Cardiac muscle cell (in vitro differentiated cells and primary cell): ENCODE measurements at regions not wholly inside any gene's neighbourhood (a gene's known extent, or its start where the extent isn't known, plus 50 kb on each side); places are given as distances from the start of the nearest gene placed in this dataset.

Experiments used
- DNase-seq, 2 donors: peaks; one replicate each; pipeline versions ENCODE4 v3.0.0 to v3.0.0-alpha.2; 2010 to 2017; ENCODE audit warnings: low read depth in 1 of 2, low spot score in 1 of 2
- H3K27ac ChIP-seq: fragments of 200-600 bp; sonication (generic); 2 replicates; pipeline ENCODE4 v1.5.1; 2016
- H3K27me3 ChIP-seq: fragments of 200-600 bp; sonication (generic); 2 replicates; pipeline ENCODE4 v1.6.0; 2016; ENCODE audit warnings: control low read depth
- H3K36me3 ChIP-seq: fragments of 200-600 bp; sonication (generic); 2 replicates; pipeline ENCODE4 v1.5.1; 2016; ENCODE audit warnings: control low read depth
- H3K4me1 ChIP-seq: fragments of 200-600 bp; sonication (generic); 2 replicates; pipeline ENCODE4 v1.8.1; 2017; ENCODE audit warnings: low read depth, mild to moderate bottlenecking, mixed run types
- H3K4me3 ChIP-seq: fragments of 200-600 bp; sonication (generic); 2 replicates; pipeline ENCODE4 v1.5.1; 2016; ENCODE audit warnings: mild to moderate bottlenecking
- H3K9me3 ChIP-seq: fragments of 200-600 bp; sonication (generic); 2 replicates; pipeline ENCODE4 v1.5.1; 2017; ENCODE audit warnings: low read depth, mild to moderate bottlenecking, control low read depth
- TF ChIP-seq, protein P1 (sequence below): IDR thresholded peaks from 2 replicates; pipeline ENCODE4 v1.5.1; 2012; ENCODE audit warnings: low read depth, mild to moderate bottlenecking, low read length

DNA sequence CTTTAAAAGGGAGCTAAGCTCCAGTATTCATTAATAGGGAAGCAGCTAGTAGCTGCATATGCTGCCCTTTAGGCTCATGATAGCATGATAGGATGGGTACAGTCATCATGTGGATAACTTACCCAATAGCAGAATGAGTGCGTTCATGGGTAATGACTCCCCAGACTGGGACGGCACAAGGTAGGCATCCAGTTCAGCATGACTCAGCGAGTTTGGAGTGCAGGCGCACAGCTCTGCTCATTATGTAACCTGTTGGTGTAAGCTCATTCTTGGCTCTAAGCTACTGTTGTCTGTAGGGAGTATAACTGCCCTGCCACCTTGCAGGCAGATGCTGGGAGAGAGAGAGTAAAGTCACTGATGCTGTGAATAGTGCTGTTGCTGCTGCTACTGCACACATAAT lies 209.2 kb upstream of the SYT4 start:
- Histone ChIP-seq H3K27me3 (no peaks in the 10 kb centered on the region), H3K4me3 (no peak overlapping the region), H3K27ac (no peak overlapping the region), H3K36me3 (no peaks in the 10 kb centered on the region), H3K4me1 (no peaks in the 10 kb centered on the region), H3K9me3 (no peaks in the 10 kb centered on the region)
- TF ChIP-seq, protein P1, sequence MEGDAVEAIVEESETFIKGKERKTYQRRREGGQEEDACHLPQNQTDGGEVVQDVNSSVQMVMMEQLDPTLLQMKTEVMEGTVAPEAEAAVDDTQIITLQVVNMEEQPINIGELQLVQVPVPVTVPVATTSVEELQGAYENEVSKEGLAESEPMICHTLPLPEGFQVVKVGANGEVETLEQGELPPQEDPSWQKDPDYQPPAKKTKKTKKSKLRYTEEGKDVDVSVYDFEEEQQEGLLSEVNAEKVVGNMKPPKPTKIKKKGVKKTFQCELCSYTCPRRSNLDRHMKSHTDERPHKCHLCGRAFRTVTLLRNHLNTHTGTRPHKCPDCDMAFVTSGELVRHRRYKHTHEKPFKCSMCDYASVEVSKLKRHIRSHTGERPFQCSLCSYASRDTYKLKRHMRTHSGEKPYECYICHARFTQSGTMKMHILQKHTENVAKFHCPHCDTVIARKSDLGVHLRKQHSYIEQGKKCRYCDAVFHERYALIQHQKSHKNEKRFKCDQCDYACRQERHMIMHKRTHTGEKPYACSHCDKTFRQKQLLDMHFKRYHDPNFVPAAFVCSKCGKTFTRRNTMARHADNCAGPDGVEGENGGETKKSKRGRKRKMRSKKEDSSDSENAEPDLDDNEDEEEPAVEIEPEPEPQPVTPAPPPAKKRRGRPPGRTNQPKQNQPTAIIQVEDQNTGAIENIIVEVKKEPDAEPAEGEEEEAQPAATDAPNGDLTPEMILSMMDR = no peak
- DNase-seq = peak in 1 of 2 donors; percentile 10

DNA sequence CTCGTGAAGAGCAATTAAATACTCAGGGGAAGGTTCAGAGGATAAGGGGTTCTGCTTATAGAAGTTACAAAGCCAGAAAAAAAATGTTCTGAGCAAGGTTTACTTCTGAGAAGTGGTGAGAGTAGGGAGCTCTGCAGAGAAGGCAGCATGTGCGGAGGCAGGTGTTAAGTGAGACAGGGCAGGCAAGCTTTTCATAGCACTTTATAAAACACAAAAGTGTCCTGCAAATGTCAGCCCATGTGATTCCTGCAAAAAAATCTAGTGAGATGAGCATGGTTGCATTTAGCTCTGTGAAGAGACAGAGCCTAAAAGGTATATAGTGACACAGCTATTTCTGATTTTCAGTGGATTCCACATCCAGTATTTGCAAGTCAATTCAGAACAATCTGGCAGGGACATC lies 223.8 kb upstream of the SYT4 start:
- TF ChIP-seq, protein P1 = no peak
- no peaks in the 10 kb centered on the region for H3K36me3 ChIP-seq
- no peaks in the 10 kb centered on the region for H3K27me3 ChIP-seq
- H3K4me3 ChIP-seq = no peak overlapping the region
- no peaks in the 10 kb centered on the region for H3K4me1 ChIP-seq
- no peak overlapping the region for H3K27ac ChIP-seq
- DNase-seq = no peak
- no peaks in the 10 kb centered on the region for H3K9me3 ChIP-seq

DNA sequence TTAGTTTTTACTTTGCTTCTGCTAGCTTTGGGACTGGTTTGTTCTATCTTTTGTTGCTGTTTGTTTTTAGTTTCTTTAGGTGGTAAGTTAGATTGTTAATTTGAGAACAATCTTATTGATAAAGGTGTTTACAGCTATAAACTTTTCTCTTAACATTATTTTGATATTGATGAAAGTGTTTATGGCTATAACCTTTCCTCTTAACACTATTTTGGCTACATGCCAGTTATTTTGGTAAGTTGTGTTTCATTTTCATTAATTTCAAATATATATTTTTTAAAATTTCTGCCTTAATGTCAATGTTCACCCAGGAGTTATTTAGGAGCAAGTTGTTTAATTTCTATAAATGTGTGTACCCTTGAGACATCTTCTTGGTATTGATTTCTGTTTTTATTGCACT lies 229.6 kb upstream of the SYT4 start:
- TF ChIP-seq, protein P1 = no peak
- no peaks in the 10 kb centered on the region for H3K36me3 ChIP-seq
- H3K27me3 ChIP-seq = no peaks in the 10 kb centered on the region
- no peaks in the 10 kb centered on the region for H3K4me1 ChIP-seq
- H3K9me3 ChIP-seq = peaks cover 3% of the 10 kb centered on the region
- no peak overlapping the region for H3K4me3 ChIP-seq
- H3K27ac ChIP-seq = no peak overlapping the region
- DNase-seq = no peak

DNA sequence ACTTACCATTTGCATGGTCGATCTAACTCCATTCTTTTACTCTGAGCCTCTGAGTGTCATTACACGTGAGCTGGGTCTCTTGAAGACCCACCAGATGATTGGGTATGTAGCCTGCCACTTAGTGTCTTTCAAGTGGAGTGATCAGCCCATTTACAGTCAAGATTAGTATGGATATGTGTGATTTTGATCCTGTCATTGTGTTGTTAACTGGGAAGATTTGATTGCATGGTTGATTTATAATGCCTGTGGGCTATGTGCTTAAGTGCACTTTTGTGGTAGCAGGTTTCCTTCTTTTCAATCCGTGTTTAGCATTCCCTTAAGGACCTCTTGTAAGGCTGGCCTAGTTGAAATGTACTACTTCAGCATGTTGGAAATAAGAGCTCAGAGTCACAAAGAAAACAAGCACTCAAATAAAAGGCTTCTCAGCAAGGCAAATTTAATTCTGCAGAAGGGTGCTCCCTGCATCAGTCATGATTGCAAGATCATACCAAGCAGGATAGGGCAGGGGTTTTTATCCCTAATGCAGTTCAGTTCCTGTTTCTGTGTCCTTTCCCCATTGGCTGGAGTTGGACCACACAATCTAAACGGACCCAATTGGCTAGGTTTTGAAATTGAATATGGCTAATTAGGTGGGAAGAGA lies 230.7 kb upstream of the SYT4 start:
- TF ChIP-seq, protein P1 = no peak
- no peak for DNase-seq
- Histone ChIP-seq H3K4me3 (no peak overlapping the region), H3K36me3 (no peaks in the 10 kb centered on the region), H3K9me3 (peaks cover 3% of the 10 kb centered on the region), H3K4me1 (no peaks in the 10 kb centered on the region), H3K27me3 (no peaks in the 10 kb centered on the region), H3K27ac (no peak overlapping the region)

DNA sequence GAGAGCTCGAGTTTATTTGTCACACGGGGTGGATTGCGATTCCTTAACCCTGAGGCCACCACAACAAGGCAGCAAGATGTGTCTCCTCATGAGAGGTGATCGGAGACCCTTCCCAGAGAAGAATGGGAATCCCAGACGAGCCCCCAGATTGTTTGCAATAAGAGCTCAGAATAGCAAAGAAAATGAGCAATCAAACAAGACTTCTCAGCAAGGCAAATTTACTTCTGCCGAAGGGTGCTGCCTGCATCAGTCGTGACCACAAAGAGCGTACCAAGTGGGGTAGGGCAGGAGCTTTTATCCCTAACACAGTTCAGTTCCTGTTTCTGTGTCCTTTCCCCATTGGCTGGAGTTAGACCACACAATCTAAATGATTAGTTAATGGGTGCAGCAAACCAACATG lies 237.5 kb upstream of the SYT4 start:
- no peaks in the 10 kb centered on the region for H3K4me1 ChIP-seq
- H3K27me3 ChIP-seq = no peaks in the 10 kb centered on the region
- H3K36me3 ChIP-seq = no peaks in the 10 kb centered on the region
- H3K27ac ChIP-seq = no peak overlapping the region
- no peak for DNase-seq
- TF ChIP-seq, protein P1 = no peak
- H3K4me3 ChIP-seq = no peak overlapping the region
- H3K9me3 ChIP-seq = no peaks in the 10 kb centered on the region
